ENCODE measurements at regions not wholly inside any gene's neighbourhood (a gene's known extent, or its start where the extent isn't known, plus 50 kb on each side); places are given as distances from the start of the nearest gene placed in this dataset.
A peak's percentile ranks its signal among the peaks of the same experiment; 100 is the strongest.

- intact Hi-C loops (cut with DNase I) = no loop called here
- Histone ChIP-seq H3K4me3 (no peak overlapping the region), H3K27ac (no peak overlapping the region), H3K4me1 (no peaks in the 10 kb centered on the region), H3K27me3 (ENCODE audit: low read depth) (peaks cover 21% of the 10 kb centered on the region), H3K36me3 (no peaks in the 10 kb centered on the region), H3K9me3 (no peaks in the 10 kb centered on the region)
- TF ChIP-seq CTCF (IDR thresholded peaks at IDR 0.05) = no peak
- DNase-seq = no peak
- ATAC-seq = no peak
Observed at GRCh38 chr1:17907999-17908398, 152.9 kb downstream of the ACTL8 start.

- no peak for TF ChIP-seq CTCF (IDR thresholded peaks at IDR 0.05)
- intact Hi-C loops (cut with DNase I) = no loop called here
- no peak for ATAC-seq
- H3K4me3 ChIP-seq = no peak overlapping the region
- no peaks in the 10 kb centered on the region for H3K9me3 ChIP-seq
- H3K4me1 ChIP-seq = no peaks in the 10 kb centered on the region
- H3K27me3 ChIP-seq (ENCODE audit: low read depth) = peaks cover 29% of the 10 kb centered on the region
- no peaks in the 10 kb centered on the region for H3K36me3 ChIP-seq
- H3K27ac ChIP-seq = no peak overlapping the region
- no peak for DNase-seq
Observed at GRCh38 chr1:17908945-17909344, 153.8 kb downstream of the ACTL8 start.

- intact Hi-C loops (cut with DNase I) = no loop called here
- no peak overlapping the region for H3K27ac ChIP-seq
- H3K27me3 ChIP-seq (ENCODE audit: low read depth) = peaks cover 33% of the 10 kb centered on the region
- DNase-seq (no peak), ATAC-seq (no peak)
- H3K4me1 ChIP-seq = no peaks in the 10 kb centered on the region
- H3K4me3 ChIP-seq = no peak overlapping the region
- H3K9me3 ChIP-seq = no peaks in the 10 kb centered on the region
- TF ChIP-seq CTCF (IDR thresholded peaks at IDR 0.05) = peak; percentile 16
- no peaks in the 10 kb centered on the region for H3K36me3 ChIP-seq
Observed at GRCh38 chr1:17909634-17910033, 154.5 kb downstream of the ACTL8 start.

- no peak for ATAC-seq
- no peaks in the 10 kb centered on the region for H3K9me3 ChIP-seq
- no peak for DNase-seq
- H3K27ac ChIP-seq = no peak overlapping the region
- H3K4me1 ChIP-seq = no peaks in the 10 kb centered on the region
- H3K4me3 ChIP-seq = no peak overlapping the region
- TF ChIP-seq CTCF (IDR thresholded peaks at IDR 0.05) = no peak
- H3K36me3 ChIP-seq = no peaks in the 10 kb centered on the region
- H3K27me3 ChIP-seq (ENCODE audit: low read depth) = peaks cover 38% of the 10 kb centered on the region
- intact Hi-C loops (cut with DNase I) = no loop called here
Observed at GRCh38 chr1:17911791-17912190, 156.7 kb downstream of the ACTL8 start.

- no peak for ATAC-seq
- TF ChIP-seq CTCF (IDR thresholded peaks at IDR 0.05) = no peak
- Histone ChIP-seq H3K4me1 (no peaks in the 10 kb centered on the region), H3K27me3 (ENCODE audit: low read depth) (peaks cover 38% of the 10 kb centered on the region), H3K27ac (no peak overlapping the region), H3K9me3 (no peaks in the 10 kb centered on the region), H3K36me3 (no peaks in the 10 kb centered on the region), H3K4me3 (no peak overlapping the region)
- intact Hi-C loops (cut with DNase I) = no loop called here
- DNase-seq = no peak
Observed at GRCh38 chr1:17912491-17912890, 157.4 kb downstream of the ACTL8 start.
